ENCODE measurements at regions not wholly inside any gene's neighbourhood (a gene's known extent, or its start where the extent isn't known, plus 50 kb on each side); places are given as distances from the start of the nearest gene placed in this dataset.

GRCh38 chr2:215775106-215775505 lies 238.2 kb downstream of the MREG start:
- TF ChIP-seq GABPA (IDR thresholded peaks at IDR 0.05; ENCODE audit: low read depth), result no peak
- no peak for TF ChIP-seq CTCF (IDR thresholded peaks at IDR 0.05; ENCODE audit: insufficient read depth, low read length)
- TF ChIP-seq REST (IDR thresholded peaks at IDR 0.05; ENCODE audit: insufficient replicate concordance, low read depth), result no peak

Data from HL-60 (cell line).